Kidney epithelial cell (primary cell): ENCODE measurements at regions not wholly inside any gene's neighbourhood (a gene's known extent, or its start where the extent isn't known, plus 50 kb on each side); places are given as distances from the start of the nearest gene placed in this dataset.

Experiments used
- DNase-seq: peaks from one replicate; pipeline ENCODE4 v3.0.0-alpha.2; 2010; ENCODE audit warnings: low read depth
- H3K27me3 ChIP-seq: 2 replicates; pipeline ENCODE4 v1.6.0; 2011; ENCODE audit warnings: low read length; ENCODE audit not compliant: control insufficient read depth, insufficient read depth
- H3K36me3 ChIP-seq: 2 replicates; pipeline ENCODE4 v1.5.1; 2011; ENCODE audit warnings: low read length; ENCODE audit not compliant: control insufficient read depth, insufficient read depth
- H3K4me3 ChIP-seq: 2 replicates; pipeline ENCODE4 v1.5.1; 2011; ENCODE audit warnings: low read depth, mild to moderate bottlenecking, control low read depth, low read length
- CTCF ChIP-seq: IDR thresholded peaks from 2 replicates; pipeline ENCODE4 v1.5.1; 2011; ENCODE audit warnings: mild to moderate bottlenecking, moderate library complexity, low read length, control low read depth, inconsistent platforms; ENCODE audit not compliant: insufficient read depth, poor library complexity, severe bottlenecking

- H3K27me3 ChIP-seq = no peaks in the 10 kb centered on the region
- no peak for DNase-seq
- no peak for TF ChIP-seq CTCF
- H3K36me3 ChIP-seq = no peaks in the 10 kb centered on the region
- no peak overlapping the region for H3K4me3 ChIP-seq
Observed at GRCh38 chr4:82005158-82005557, 368.6 kb downstream of the HNRNPD start.

GRCh38 chr4:81997313-81997712, 376.5 kb downstream of the HNRNPD start:
- TF ChIP-seq CTCF = no peak
- DNase-seq = no peak
- no peak overlapping the region for H3K4me3 ChIP-seq

GRCh38 chr4:81990898-81991297, 382.9 kb downstream of the HNRNPD start:
- Histone ChIP-seq H3K4me3 (no peak overlapping the region), H3K36me3 (no peaks in the 10 kb centered on the region), H3K27me3 (no peaks in the 10 kb centered on the region)
- no peak for TF ChIP-seq CTCF
- no peak for DNase-seq

More at GRCh38 chr4:81997313-81997712, 376.5 kb downstream of the HNRNPD start:
- Histone ChIP-seq H3K27me3 (no peaks in the 10 kb centered on the region), H3K36me3 (no peaks in the 10 kb centered on the region)

GRCh38 chr4:81990211-81990610, 383.6 kb downstream of the HNRNPD start:
- no peak for TF ChIP-seq CTCF
- no peak for DNase-seq
- Histone ChIP-seq H3K27me3 (no peaks in the 10 kb centered on the region), H3K4me3 (no peak overlapping the region), H3K36me3 (no peaks in the 10 kb centered on the region)

- no peak for TF ChIP-seq CTCF
- Histone ChIP-seq H3K27me3 (no peaks in the 10 kb centered on the region), H3K4me3 (no peak overlapping the region), H3K36me3 (no peaks in the 10 kb centered on the region)
- no peak for DNase-seq
Observed at GRCh38 chr4:81989202-81989601, 384.6 kb downstream of the HNRNPD start.

- no peak for TF ChIP-seq CTCF
- H3K27me3 ChIP-seq = no peaks in the 10 kb centered on the region
- H3K4me3 ChIP-seq = no peak overlapping the region
Observed at GRCh38 chr4:81988178-81988577, 385.6 kb downstream of the HNRNPD start.

More at GRCh38 chr4:81988178-81988577, 385.6 kb downstream of the HNRNPD start:
- no peaks in the 10 kb centered on the region for H3K36me3 ChIP-seq
- no peak for DNase-seq
